SJSA1 (cell line): ENCODE measurements at regions not wholly inside any gene's neighbourhood (a gene's known extent, or its start where the extent isn't known, plus 50 kb on each side); places are given as distances from the start of the nearest gene placed in this dataset.

Experiments used
- DNase-seq, 2 experiments: peaks; one replicate each; pipeline ENCODE4 v3.0.0-alpha.2; 2015 to 2020; ENCODE audit warnings: low spot score in 2 of 2, low read depth in 1 of 2
- H3K27ac ChIP-seq: fragments of 250-450 bp; sonication (Bioruptor Pico); 2 replicates; pipeline ENCODE4 v1.5.1; 2020; ENCODE audit warnings: mild to moderate bottlenecking, moderate library complexity
- H3K27me3 ChIP-seq: fragments of 250-450 bp; sonication (Bioruptor Pico); replicated peaks from 2 replicates; pipeline ENCODE4 v1.5.1; 2020; ENCODE audit warnings: mild to moderate bottlenecking, moderate library complexity
- H3K36me3 ChIP-seq: fragments of 250-450 bp; sonication (Bioruptor Pico); 2 replicates; pipeline ENCODE4 v1.5.1; 2020; ENCODE audit warnings: mild to moderate bottlenecking
- H3K4me1 ChIP-seq: fragments of 250-450 bp; sonication (Bioruptor Pico); replicated peaks from 2 replicates; pipeline ENCODE4 v1.6.1; 2021; ENCODE audit warnings: mild to moderate bottlenecking
- H3K4me3 ChIP-seq: fragments of 250-450 bp; sonication (Bioruptor Pico); 2 replicates; pipeline ENCODE4 v1.5.1; 2020; ENCODE audit warnings: mild to moderate bottlenecking
- H3K9me3 ChIP-seq: fragments of 250-450 bp; sonication (Bioruptor Pico); replicated peaks from 2 replicates; pipeline ENCODE4 v1.5.1; 2020; ENCODE audit warnings: mild to moderate bottlenecking

- H3K4me1 ChIP-seq: no peaks in the 10 kb centered on the region
- DNase-seq: no peak
- H3K27me3 ChIP-seq: no peaks in the 10 kb centered on the region
- no peak overlapping the region for H3K4me3 ChIP-seq
- H3K9me3 ChIP-seq: peaks cover 5% of the 10 kb centered on the region; the same call in 1 of the 2 replicates
- H3K27ac ChIP-seq: no peak overlapping the region
- H3K36me3 ChIP-seq: no peaks in the 10 kb centered on the region
These were observed 336.0 kb upstream of the TNP1 start for GRCh38 chr2:217195658-217196446.

GRCh38 chr2:217195016-217195415 lies 335.2 kb upstream of the TNP1 start:
- H3K27me3 ChIP-seq: no peaks in the 10 kb centered on the region
- H3K4me3 ChIP-seq: no peak overlapping the region
- no peaks in the 10 kb centered on the region for H3K36me3 ChIP-seq
- no peaks in the 10 kb centered on the region for H3K4me1 ChIP-seq
- H3K27ac ChIP-seq: no peak overlapping the region
- no peak for DNase-seq
- H3K9me3 ChIP-seq: peaks cover 5% of the 10 kb centered on the region; the same call in 1 of the 2 replicates

- Histone ChIP-seq H3K4me1 (no peaks in the 10 kb centered on the region), H3K27ac (no peak overlapping the region)
- no peak for DNase-seq
These were observed 333.8 kb upstream of the TNP1 start for GRCh38 chr2:217193431-217194340.

GRCh38 chr2:217192366-217192765 lies 332.5 kb upstream of the TNP1 start:
- Histone ChIP-seq H3K4me3 (no peak overlapping the region), H3K27ac (no peak overlapping the region), H3K9me3 (peaks cover 5% of the 10 kb centered on the region; the same call in 1 of the 2 replicates), H3K36me3 (no peaks in the 10 kb centered on the region), H3K4me1 (no peaks in the 10 kb centered on the region), H3K27me3 (no peaks in the 10 kb centered on the region)
- DNase-seq: no peak

More at GRCh38 chr2:217193431-217194340, 333.8 kb upstream of the TNP1 start:
- Histone ChIP-seq H3K9me3 (peaks cover 5% of the 10 kb centered on the region; the same call in 1 of the 2 replicates), H3K27me3 (no peaks in the 10 kb centered on the region), H3K4me3 (no peak overlapping the region), H3K36me3 (no peaks in the 10 kb centered on the region)

GRCh38 chr2:217189747-217190146 lies 329.9 kb upstream of the TNP1 start:
- DNase-seq: no peak
- Histone ChIP-seq H3K4me1 (no peaks in the 10 kb centered on the region), H3K27ac (no peak overlapping the region), H3K27me3 (no peaks in the 10 kb centered on the region), H3K4me3 (no peak overlapping the region), H3K9me3 (no peaks in the 10 kb centered on the region), H3K36me3 (no peaks in the 10 kb centered on the region)

- no peak overlapping the region for H3K4me3 ChIP-seq
- no peak for DNase-seq
- H3K9me3 ChIP-seq: no peaks in the 10 kb centered on the region
- H3K4me1 ChIP-seq: no peaks in the 10 kb centered on the region
- H3K27me3 ChIP-seq: no peaks in the 10 kb centered on the region
- no peaks in the 10 kb centered on the region for H3K36me3 ChIP-seq
- H3K27ac ChIP-seq: no peak overlapping the region
These were observed 329.3 kb upstream of the TNP1 start for GRCh38 chr2:217189131-217189530.

- Histone ChIP-seq H3K27me3 (no peaks in the 10 kb centered on the region), H3K9me3 (no peaks in the 10 kb centered on the region), H3K4me1 (no peaks in the 10 kb centered on the region)
These were observed 326.9 kb upstream of the TNP1 start for GRCh38 chr2:217186668-217187159.

GRCh38 chr2:217186152-217186551 lies 326.3 kb upstream of the TNP1 start:
- no peaks in the 10 kb centered on the region for H3K36me3 ChIP-seq
- no peaks in the 10 kb centered on the region for H3K4me1 ChIP-seq
- H3K4me3 ChIP-seq: no peak overlapping the region

More at GRCh38 chr2:217186668-217187159, 326.9 kb upstream of the TNP1 start:
- no peak overlapping the region for H3K4me3 ChIP-seq
- H3K36me3 ChIP-seq: no peaks in the 10 kb centered on the region
- no peak overlapping the region for H3K27ac ChIP-seq
- DNase-seq: no peak

GRCh38 chr2:217185265-217185995 lies 325.6 kb upstream of the TNP1 start:
- Histone ChIP-seq H3K27me3 (no peaks in the 10 kb centered on the region), H3K4me3 (no peak overlapping the region), H3K4me1 (no peaks in the 10 kb centered on the region), H3K27ac (no peak overlapping the region), H3K36me3 (no peaks in the 10 kb centered on the region), H3K9me3 (no peaks in the 10 kb centered on the region)
- DNase-seq: no peak

More at GRCh38 chr2:217186152-217186551, 326.3 kb upstream of the TNP1 start:
- DNase-seq: no peak
- Histone ChIP-seq H3K27me3 (no peaks in the 10 kb centered on the region), H3K27ac (no peak overlapping the region), H3K9me3 (no peaks in the 10 kb centered on the region)

- H3K4me1 ChIP-seq: no peaks in the 10 kb centered on the region
- H3K36me3 ChIP-seq: no peaks in the 10 kb centered on the region
- H3K4me3 ChIP-seq: no peak overlapping the region
- DNase-seq: no peak
- H3K27me3 ChIP-seq: no peaks in the 10 kb centered on the region
- H3K9me3 ChIP-seq: no peaks in the 10 kb centered on the region
- H3K27ac ChIP-seq: no peak overlapping the region
These were observed 324.4 kb upstream of the TNP1 start for GRCh38 chr2:217184242-217184641.

- Histone ChIP-seq H3K27ac (no peak overlapping the region), H3K4me1 (no peaks in the 10 kb centered on the region), H3K9me3 (no peaks in the 10 kb centered on the region), H3K27me3 (no peaks in the 10 kb centered on the region), H3K36me3 (no peaks in the 10 kb centered on the region), H3K4me3 (no peak overlapping the region)
- no peak for DNase-seq
These were observed 323.6 kb upstream of the TNP1 start for GRCh38 chr2:217183471-217183870.

- no peaks in the 10 kb centered on the region for H3K36me3 ChIP-seq
- no peak for DNase-seq
These were observed 323.1 kb upstream of the TNP1 start for GRCh38 chr2:217182926-217183325.

GRCh38 chr2:217181512-217181911 lies 321.6 kb upstream of the TNP1 start:
- Histone ChIP-seq H3K4me1 (no peaks in the 10 kb centered on the region), H3K27ac (no peak overlapping the region), H3K27me3 (no peaks in the 10 kb centered on the region), H3K36me3 (no peaks in the 10 kb centered on the region), H3K4me3 (no peak overlapping the region), H3K9me3 (no peaks in the 10 kb centered on the region)
- no peak for DNase-seq

More at GRCh38 chr2:217182926-217183325, 323.1 kb upstream of the TNP1 start:
- Histone ChIP-seq H3K27me3 (no peaks in the 10 kb centered on the region), H3K4me3 (no peak overlapping the region), H3K27ac (no peak overlapping the region), H3K4me1 (no peaks in the 10 kb centered on the region), H3K9me3 (no peaks in the 10 kb centered on the region)
